ENCODE measurements at regions not wholly inside any gene's neighbourhood (a gene's known extent, or its start where the extent isn't known, plus 50 kb on each side); places are given as distances from the start of the nearest gene placed in this dataset.

DNA sequence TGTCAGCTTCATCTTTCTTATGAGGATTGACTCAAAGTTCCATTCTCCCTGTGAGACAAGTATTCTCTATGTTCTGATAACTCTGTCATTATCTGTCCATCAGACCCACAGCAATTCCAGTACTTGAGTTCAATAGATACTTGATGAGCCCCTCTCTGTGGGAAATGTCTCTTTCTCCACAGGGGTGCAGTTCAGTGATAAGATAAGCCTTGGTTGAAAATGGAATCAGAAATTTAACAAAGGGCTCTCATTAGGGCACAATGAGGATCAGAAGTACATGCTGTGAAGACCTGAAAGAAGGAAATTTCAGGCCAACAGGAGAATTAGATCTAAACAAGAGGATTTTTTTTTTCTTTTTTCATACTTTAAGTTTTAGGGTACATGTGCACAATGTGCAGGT is 737.3 kb downstream of the MTRR start:
- TF ChIP-seq TAF1 (IDR thresholded peaks at IDR 0.05; ENCODE audit: borderline replicate concordance, insufficient read depth, low read length) (no peak), FOXP2 (optimal IDR thresholded peaks at IDR 0.05; ENCODE audit: borderline replicate concordance, extremely low read depth, extremely low read length, insufficient read depth) (no peak), POLR2AphosphoS5 (IDR thresholded peaks at IDR 0.05; ENCODE audit: low read depth, low read length) (no peak)

DNA sequence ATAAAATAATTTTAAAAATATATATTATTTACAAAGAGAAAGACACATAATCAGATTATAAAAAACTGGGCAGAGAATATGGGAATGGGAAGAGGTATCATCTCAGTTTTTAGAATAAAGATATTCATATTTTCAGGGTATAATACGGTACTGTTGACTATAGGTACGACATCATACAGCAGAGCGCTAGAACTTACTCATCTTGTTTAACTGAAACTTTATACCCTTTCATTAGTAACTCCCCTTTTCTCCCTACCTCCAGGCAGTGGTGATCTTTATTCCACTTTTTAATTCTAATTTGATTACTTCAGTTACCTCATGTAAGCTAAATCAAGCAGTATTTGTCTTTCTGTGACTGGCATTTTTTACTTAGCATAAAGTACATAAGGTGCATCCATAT is 742.1 kb downstream of the MTRR start:
- no peak for TF ChIP-seq SIN3A (IDR thresholded peaks at IDR 0.05; ENCODE audit: borderline replicate concordance, insufficient read depth, low read length)
- TF ChIP-seq, protein P1, sequence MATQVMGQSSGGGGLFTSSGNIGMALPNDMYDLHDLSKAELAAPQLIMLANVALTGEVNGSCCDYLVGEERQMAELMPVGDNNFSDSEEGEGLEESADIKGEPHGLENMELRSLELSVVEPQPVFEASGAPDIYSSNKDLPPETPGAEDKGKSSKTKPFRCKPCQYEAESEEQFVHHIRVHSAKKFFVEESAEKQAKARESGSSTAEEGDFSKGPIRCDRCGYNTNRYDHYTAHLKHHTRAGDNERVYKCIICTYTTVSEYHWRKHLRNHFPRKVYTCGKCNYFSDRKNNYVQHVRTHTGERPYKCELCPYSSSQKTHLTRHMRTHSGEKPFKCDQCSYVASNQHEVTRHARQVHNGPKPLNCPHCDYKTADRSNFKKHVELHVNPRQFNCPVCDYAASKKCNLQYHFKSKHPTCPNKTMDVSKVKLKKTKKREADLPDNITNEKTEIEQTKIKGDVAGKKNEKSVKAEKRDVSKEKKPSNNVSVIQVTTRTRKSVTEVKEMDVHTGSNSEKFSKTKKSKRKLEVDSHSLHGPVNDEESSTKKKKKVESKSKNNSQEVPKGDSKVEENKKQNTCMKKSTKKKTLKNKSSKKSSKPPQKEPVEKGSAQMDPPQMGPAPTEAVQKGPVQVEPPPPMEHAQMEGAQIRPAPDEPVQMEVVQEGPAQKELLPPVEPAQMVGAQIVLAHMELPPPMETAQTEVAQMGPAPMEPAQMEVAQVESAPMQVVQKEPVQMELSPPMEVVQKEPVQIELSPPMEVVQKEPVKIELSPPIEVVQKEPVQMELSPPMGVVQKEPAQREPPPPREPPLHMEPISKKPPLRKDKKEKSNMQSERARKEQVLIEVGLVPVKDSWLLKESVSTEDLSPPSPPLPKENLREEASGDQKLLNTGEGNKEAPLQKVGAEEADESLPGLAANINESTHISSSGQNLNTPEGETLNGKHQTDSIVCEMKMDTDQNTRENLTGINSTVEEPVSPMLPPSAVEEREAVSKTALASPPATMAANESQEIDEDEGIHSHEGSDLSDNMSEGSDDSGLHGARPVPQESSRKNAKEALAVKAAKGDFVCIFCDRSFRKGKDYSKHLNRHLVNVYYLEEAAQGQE (IDR thresholded peaks at IDR 0.05; ENCODE audit: insufficient read depth in 1 of 2, low read depth in 2 of 2, low read length in 2 of 2) = no peak

DNA sequence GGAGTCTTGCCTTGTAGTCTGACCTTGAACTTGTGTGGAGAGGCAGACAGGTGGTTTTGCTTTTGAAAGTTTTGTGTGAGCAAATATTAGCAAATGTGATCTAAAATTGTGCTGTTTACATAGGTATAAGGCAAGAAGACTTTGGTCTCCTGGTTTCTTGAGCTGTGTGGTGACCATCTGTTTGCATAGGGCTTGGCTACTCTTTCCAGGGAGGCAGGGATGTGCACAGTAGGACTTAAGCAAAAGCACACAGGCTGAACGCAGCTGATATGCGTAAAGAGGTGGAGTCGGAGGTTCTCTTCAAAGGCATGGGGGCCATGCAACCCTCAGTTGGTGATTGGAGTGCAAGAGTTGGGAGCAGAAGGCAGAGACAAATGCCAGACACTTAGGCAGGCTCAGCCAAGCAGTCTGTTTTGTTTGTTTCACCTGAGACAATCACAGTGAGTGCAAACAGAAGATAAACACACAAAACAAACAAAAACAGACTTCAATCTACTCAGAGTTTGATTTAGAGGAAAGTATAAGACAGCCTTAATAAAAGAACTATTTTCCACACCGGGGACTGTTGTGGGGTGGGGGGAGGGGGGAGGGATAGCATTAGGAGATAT is 744.2 kb downstream of the MTRR start:
- TF ChIP-seq TAF1 (IDR thresholded peaks at IDR 0.05; ENCODE audit: borderline replicate concordance, insufficient read depth, low read length) = no peak
- TF ChIP-seq SIN3A (IDR thresholded peaks at IDR 0.05; ENCODE audit: borderline replicate concordance, insufficient read depth, low read length) = no peak
- no peak for TF ChIP-seq FOXP2 (optimal IDR thresholded peaks at IDR 0.05; ENCODE audit: borderline replicate concordance, extremely low read depth, extremely low read length, insufficient read depth)
- TF ChIP-seq, protein P1 (IDR thresholded peaks at IDR 0.05; ENCODE audit: insufficient read depth in 1 of 2, low read depth in 2 of 2, low read length in 2 of 2) = no peak
- no peak for TF ChIP-seq POLR2AphosphoS5 (IDR thresholded peaks at IDR 0.05; ENCODE audit: low read depth, low read length)

DNA sequence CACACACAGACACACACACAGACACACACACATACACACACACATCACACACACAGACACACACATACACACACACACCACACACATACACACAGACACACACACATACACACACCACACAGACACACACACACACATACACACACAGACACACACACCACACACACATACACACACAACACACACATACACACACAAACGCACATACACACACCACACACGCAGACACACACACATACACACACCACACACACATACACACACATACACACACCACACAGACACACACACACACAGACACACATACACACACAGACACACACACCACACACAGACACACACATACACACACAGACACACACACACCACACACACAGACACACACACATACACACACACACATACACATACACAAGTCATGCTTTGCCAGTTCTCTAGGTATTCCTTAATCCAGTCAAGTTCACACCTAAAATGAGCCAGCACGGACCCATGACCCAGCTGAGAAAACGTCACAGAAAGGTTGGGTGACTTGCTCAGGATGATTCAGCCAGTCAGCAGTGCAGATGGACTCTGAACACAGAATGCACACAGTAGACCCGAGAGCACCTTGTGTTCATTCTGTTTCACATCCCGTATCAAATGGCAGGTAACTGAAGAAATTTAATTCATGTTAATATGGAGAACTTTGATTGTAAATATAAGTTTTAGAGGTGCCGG is 746.4 kb downstream of the MTRR start:
- TF ChIP-seq POLR2AphosphoS5 (IDR thresholded peaks at IDR 0.05; ENCODE audit: low read depth, low read length) (no peak), FOXP2 (optimal IDR thresholded peaks at IDR 0.05; ENCODE audit: borderline replicate concordance, extremely low read depth, extremely low read length, insufficient read depth) (no peak)
- TF ChIP-seq, protein P1 (IDR thresholded peaks at IDR 0.05; ENCODE audit: insufficient read depth in 1 of 2, low read depth in 2 of 2, low read length in 2 of 2) = no peak

DNA sequence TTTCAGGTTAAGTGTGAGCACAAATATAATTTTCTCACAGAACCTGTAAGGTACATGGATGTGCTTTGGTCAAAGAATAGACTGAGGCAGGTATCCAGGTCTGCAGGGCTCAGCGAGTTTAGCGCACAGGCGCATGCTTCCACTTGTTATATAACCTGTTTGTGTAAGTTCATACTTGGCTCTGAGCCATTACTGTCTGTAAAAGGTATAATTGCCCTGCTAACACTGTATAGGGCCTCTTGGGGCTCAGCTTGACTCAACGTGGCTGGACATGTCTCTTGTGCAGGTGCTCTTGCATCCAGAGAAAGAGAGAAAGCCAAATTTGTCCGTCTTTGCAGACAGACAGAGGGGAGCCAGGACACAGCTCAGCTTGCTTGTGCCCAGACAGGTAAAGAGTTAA is 759.6 kb downstream of the MTRR start:
- TF ChIP-seq SIN3A (IDR thresholded peaks at IDR 0.05; ENCODE audit: borderline replicate concordance, insufficient read depth, low read length) = no peak
- no peak for TF ChIP-seq POLR2AphosphoS5 (IDR thresholded peaks at IDR 0.05; ENCODE audit: low read depth, low read length)
- TF ChIP-seq FOXP2 (optimal IDR thresholded peaks at IDR 0.05; ENCODE audit: borderline replicate concordance, extremely low read depth, extremely low read length, insufficient read depth) = no peak
- TF ChIP-seq, protein P1 (IDR thresholded peaks at IDR 0.05; ENCODE audit: insufficient read depth in 1 of 2, low read depth in 2 of 2, low read length in 2 of 2) = no peak
- no peak for TF ChIP-seq TAF1 (IDR thresholded peaks at IDR 0.05; ENCODE audit: borderline replicate concordance, insufficient read depth, low read length)

Measured in PFSK-1 (cell line).